Liver (tissue), 8 donors: ENCODE measurements at regions not wholly inside any gene's neighbourhood (a gene's known extent, or its start where the extent isn't known, plus 50 kb on each side); places are given as distances from the start of the nearest gene placed in this dataset.

Source experiments
- DNase-seq: peaks from one replicate; pipeline ENCODE4 v3.0.0-alpha.2; 2017; ENCODE audit warnings: low spot score
- H3K27ac ChIP-seq, 2 donors: one replicate each; pipeline ENCODE4 v1.7.0; 2013; ENCODE audit warnings: inconsistent platforms in 2 of 2, low read length in 2 of 2, control low read depth in 1 of 2, low read depth in 1 of 2, mild to moderate bottlenecking in 1 of 2
- H3K27me3 ChIP-seq, 4 donors: one replicate each; pipeline versions ENCODE4 v1.6.1 to v1.7.0; 2013; ENCODE audit warnings: low read length in 3 of 4, inconsistent platforms in 1 of 4, mild to moderate bottlenecking in 1 of 4, moderate library complexity in 1 of 4; ENCODE audit not compliant: control insufficient read depth in 4 of 4, insufficient read depth in 4 of 4
- H3K36me3 ChIP-seq, 4 donors: one replicate each; pipeline versions ENCODE4 v1.6.1 to v1.7.0; 2013; ENCODE audit warnings: low read length in 3 of 4, mild to moderate bottlenecking in 3 of 4, low read depth in 1 of 4, moderate library complexity in 1 of 4; ENCODE audit not compliant: control insufficient read depth in 4 of 4, insufficient read depth in 3 of 4
- H3K4me1 ChIP-seq, 4 donors: one replicate each; pipeline versions ENCODE4 v1.6.1 to v1.7.0; 2013; ENCODE audit warnings: low read length in 3 of 4, mild to moderate bottlenecking in 3 of 4, moderate library complexity in 1 of 4; ENCODE audit not compliant: control insufficient read depth in 4 of 4, insufficient read depth in 4 of 4
- H3K4me3 ChIP-seq, 3 donors: one replicate each; pipeline versions ENCODE4 v1.6.1 to v1.7.0; 2013; ENCODE audit warnings: low read length in 3 of 3, control low read depth in 1 of 3, low read depth in 1 of 3, mild to moderate bottlenecking in 1 of 3
- H3K9ac ChIP-seq, 2 donors: one replicate each; pipeline ENCODE4 v1.7.0; 2013; ENCODE audit warnings: low read length in 2 of 2, mild to moderate bottlenecking in 2 of 2, moderate library complexity in 2 of 2, control low read depth in 1 of 2, low read depth in 1 of 2
- H3K9me3 ChIP-seq, 4 donors: one replicate each; pipeline versions ENCODE4 v1.6.1 to v1.7.0; 2013; ENCODE audit warnings: low read length in 3 of 4; ENCODE audit not compliant: control insufficient read depth in 4 of 4
- ATF3 ChIP-seq: IDR thresholded peaks from 2 replicates; pipeline ENCODE4 v1.6.1; 2016; ENCODE audit warnings: antibody characterized with exemption
- CTCF ChIP-seq: fragments of 150-350 bp; IDR thresholded peaks from 2 replicates; pipeline ENCODE4 v1.5.1; 2017; ENCODE audit warnings: improper control_type of control experiment, low read depth, low read length; ENCODE audit not compliant: missing input control
- FOXA1 ChIP-seq: IDR thresholded peaks from 2 replicates; pipeline ENCODE4 v1.6.1; 2016; ENCODE audit warnings: antibody characterized with exemption
- FOXA2 ChIP-seq: IDR thresholded peaks from 2 replicates; pipeline ENCODE4 v1.6.1; 2016; ENCODE audit warnings: antibody characterized with exemption
- HNF4A ChIP-seq, 2 donors: conservative IDR thresholded peaks; 2 replicates each; pipeline ENCODE4 v1.6.1; 2016; ENCODE audit warnings: antibody characterized with exemption in 2 of 2, mild to moderate bottlenecking in 2 of 2
- HNF4G ChIP-seq: IDR thresholded peaks from 2 replicates; pipeline ENCODE4 v1.6.1; 2016; ENCODE audit warnings: antibody characterized with exemption
- MAX ChIP-seq: IDR thresholded peaks from 2 replicates; pipeline ENCODE4 v1.6.1; 2016; ENCODE audit warnings: antibody characterized with exemption
- RAD21 ChIP-seq, 2 donors: IDR thresholded peaks; 2 replicates each; pipeline ENCODE4 v1.6.1; 2016; ENCODE audit warnings: antibody characterized with exemption in 2 of 2, mild to moderate bottlenecking in 2 of 2
- RXRA ChIP-seq, 2 donors: IDR thresholded peaks; 2 replicates each; pipeline ENCODE4 v1.6.1; 2017 to 2018; ENCODE audit warnings: antibody characterized with exemption in 2 of 2, mild to moderate bottlenecking in 1 of 2
- SP1 ChIP-seq: IDR thresholded peaks from 2 replicates; pipeline ENCODE4 v1.6.1; 2018; ENCODE audit warnings: antibody characterized with exemption, mild to moderate bottlenecking
- YY1 ChIP-seq: IDR thresholded peaks from 2 replicates; pipeline ENCODE4 v1.6.1; 2016; ENCODE audit warnings: antibody characterized with exemption, mild to moderate bottlenecking
- ZBTB33 ChIP-seq: IDR thresholded peaks from 2 replicates; pipeline ENCODE4 v1.6.1; 2016; ENCODE audit warnings: antibody characterized with exemption
- WGBS: extraction: QIAGEN DNeasy Blood & Tissue Kit; methylation state at CpG from one replicate; pipeline ENCODE4 v1.1.7; 2013; 5-methylcytosine and 5-hydroxymethylcytosine counted together
- TF ChIP-seq, protein P1 (sequence below): IDR thresholded peaks from 2 replicates; pipeline ENCODE4 v1.6.1; 2016; ENCODE audit warnings: antibody characterized with exemption, mild to moderate bottlenecking
- donor health status: healthy.
- donor health status: healthy.
- donor health status: healthy.
- donor health status: healthy.
- donor health status: healthy.

DNA sequence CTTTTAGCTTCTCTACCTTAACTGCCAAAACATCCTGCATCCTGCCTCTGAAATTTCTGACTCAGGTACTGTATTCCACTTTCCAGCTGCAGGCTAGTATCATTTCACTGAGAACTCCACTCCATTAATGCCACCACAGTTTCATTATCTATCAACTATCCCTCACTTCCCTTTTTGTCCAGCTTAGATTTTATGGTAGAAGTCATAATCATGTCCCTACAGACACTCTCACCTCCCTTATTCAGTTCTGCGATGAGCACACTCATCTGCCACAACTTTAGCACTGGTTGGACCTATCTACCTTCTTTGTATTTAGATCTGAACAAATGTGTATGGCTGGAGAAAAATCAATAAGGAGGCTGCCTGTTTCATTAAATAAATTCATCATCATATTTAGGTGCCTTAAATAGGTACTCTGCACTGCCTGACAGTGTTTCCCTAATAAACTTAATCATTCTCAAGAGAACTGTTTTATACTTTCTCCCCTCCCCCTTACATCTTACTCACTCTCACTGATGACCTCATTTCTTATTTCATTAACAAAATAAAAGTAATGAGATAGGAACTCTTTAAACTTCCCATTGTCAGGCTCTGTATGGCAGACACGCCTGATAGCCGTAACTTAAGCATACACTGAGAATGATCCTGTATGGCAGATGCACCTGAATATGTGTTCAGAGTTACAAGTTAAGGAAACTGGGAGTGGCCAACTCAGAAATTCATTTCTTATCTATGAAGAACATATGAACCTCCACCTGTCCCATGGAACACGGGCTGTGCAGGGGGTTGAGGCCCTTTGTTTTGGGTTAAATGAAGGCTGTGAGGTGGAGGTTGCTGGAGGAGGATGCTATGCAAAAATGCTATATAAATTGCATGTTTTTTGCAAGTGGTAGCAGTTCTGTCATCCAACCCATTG lies 95.3 kb upstream of the MAN1A1 start:
- H3K27ac ChIP-seq, result no peak overlapping the region
- no peaks in the 10 kb centered on the region for H3K36me3 ChIP-seq
- no peak overlapping the region for H3K9ac ChIP-seq
- WGBS, result 76% methylated on average over 4 of the region's 4 CpGs
- peaks cover 0 to 2% (median 0%) of the 10 kb centered on the region in 4 donors for H3K4me1 ChIP-seq
- no peak overlapping the region for H3K4me3 ChIP-seq
- DNase-seq, result no peak
- no peaks in the 10 kb centered on the region for H3K27me3 ChIP-seq
- no peaks in the 10 kb centered on the region for H3K9me3 ChIP-seq
- TF ChIP-seq FOXA2 (no peak), FOXA1 (no peak), MAX (no peak), YY1 (no peak), ATF3 (no peak)

- Histone ChIP-seq H3K27ac (no peak overlapping the region), H3K9me3 (no peaks in the 10 kb centered on the region), H3K4me3 (no peak overlapping the region), H3K36me3 (no peaks in the 10 kb centered on the region), H3K4me1 (no peaks in the 10 kb centered on the region), H3K9ac (no peak overlapping the region), H3K27me3 (no peaks in the 10 kb centered on the region)
- WGBS, result 86% methylated on average over 7 of the region's 7 CpGs
- TF ChIP-seq MAX (no peak), ATF3 (no peak), CTCF (no peak), HNF4A (conservative IDR thresholded peaks at IDR 0.05) (no peak), ZBTB33 (no peak), RAD21 (IDR thresholded peaks at IDR 0.05) (no peak), SP1 (no peak)
- DNase-seq, result no peak
These were observed 94.6 kb upstream of the MAN1A1 start for GRCh38 chr6:119443993-119444641.

GRCh38 chr6:119442776-119443184 lies 93.2 kb upstream of the MAN1A1 start:
- no peak for DNase-seq

More at GRCh38 chr6:119442776-119443184, 93.2 kb upstream of the MAN1A1 start:
- no peaks in the 10 kb centered on the region for H3K36me3 ChIP-seq
- H3K4me1 ChIP-seq, result no peaks in the 10 kb centered on the region
- no peaks in the 10 kb centered on the region for H3K9me3 ChIP-seq
- WGBS, result 72% methylated on average over 9 of the region's 9 CpGs
- no peak overlapping the region for H3K9ac ChIP-seq
- TF ChIP-seq SP1, result no peak
- no peak for TF ChIP-seq HNF4G
- no peak for TF ChIP-seq ATF3
- TF ChIP-seq FOXA2, result no peak
- no peak for TF ChIP-seq RXRA (IDR thresholded peaks at IDR 0.05)
- TF ChIP-seq, protein P1, sequence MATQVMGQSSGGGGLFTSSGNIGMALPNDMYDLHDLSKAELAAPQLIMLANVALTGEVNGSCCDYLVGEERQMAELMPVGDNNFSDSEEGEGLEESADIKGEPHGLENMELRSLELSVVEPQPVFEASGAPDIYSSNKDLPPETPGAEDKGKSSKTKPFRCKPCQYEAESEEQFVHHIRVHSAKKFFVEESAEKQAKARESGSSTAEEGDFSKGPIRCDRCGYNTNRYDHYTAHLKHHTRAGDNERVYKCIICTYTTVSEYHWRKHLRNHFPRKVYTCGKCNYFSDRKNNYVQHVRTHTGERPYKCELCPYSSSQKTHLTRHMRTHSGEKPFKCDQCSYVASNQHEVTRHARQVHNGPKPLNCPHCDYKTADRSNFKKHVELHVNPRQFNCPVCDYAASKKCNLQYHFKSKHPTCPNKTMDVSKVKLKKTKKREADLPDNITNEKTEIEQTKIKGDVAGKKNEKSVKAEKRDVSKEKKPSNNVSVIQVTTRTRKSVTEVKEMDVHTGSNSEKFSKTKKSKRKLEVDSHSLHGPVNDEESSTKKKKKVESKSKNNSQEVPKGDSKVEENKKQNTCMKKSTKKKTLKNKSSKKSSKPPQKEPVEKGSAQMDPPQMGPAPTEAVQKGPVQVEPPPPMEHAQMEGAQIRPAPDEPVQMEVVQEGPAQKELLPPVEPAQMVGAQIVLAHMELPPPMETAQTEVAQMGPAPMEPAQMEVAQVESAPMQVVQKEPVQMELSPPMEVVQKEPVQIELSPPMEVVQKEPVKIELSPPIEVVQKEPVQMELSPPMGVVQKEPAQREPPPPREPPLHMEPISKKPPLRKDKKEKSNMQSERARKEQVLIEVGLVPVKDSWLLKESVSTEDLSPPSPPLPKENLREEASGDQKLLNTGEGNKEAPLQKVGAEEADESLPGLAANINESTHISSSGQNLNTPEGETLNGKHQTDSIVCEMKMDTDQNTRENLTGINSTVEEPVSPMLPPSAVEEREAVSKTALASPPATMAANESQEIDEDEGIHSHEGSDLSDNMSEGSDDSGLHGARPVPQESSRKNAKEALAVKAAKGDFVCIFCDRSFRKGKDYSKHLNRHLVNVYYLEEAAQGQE, result no peak
- H3K4me3 ChIP-seq, result no peak overlapping the region
- no peaks in the 10 kb centered on the region for H3K27me3 ChIP-seq
- no peak overlapping the region for H3K27ac ChIP-seq
